Sigmoid colon (tissue), 6 donors: ENCODE measurements at regions not wholly inside any gene's neighbourhood (a gene's known extent, or its start where the extent isn't known, plus 50 kb on each side); places are given as distances from the start of the nearest gene placed in this dataset.

Experiments
- DNase-seq: peaks from one replicate; pipeline ENCODE4 v3.0.0-alpha.2; 2019
- H3K27ac ChIP-seq, 4 donors: fragments of 200-600 bp; sonication (generic); one replicate each; pipeline ENCODE4 v1.5.1; 2016 to 2019; ENCODE audit warnings: mild to moderate bottlenecking in 1 of 4
- H3K27me3 ChIP-seq, 3 donors: fragments of 200-600 bp; sonication (generic); one replicate each; pipeline ENCODE4 v1.5.1; 2019; ENCODE audit warnings: mild to moderate bottlenecking in 1 of 3
- H3K36me3 ChIP-seq, 4 donors: fragments of 200-600 bp; sonication (generic); one replicate each; pipeline ENCODE4 v1.5.1; 2016 to 2019
- H3K4me1 ChIP-seq, 4 donors: fragments of 200-600 bp; sonication (generic); one replicate each; pipeline ENCODE4 v1.5.1; 2017 to 2019
- H3K4me3 ChIP-seq, 4 donors: fragments of 200-600 bp; sonication (generic); one replicate each; pipeline ENCODE4 v1.5.1; 2017 to 2019; ENCODE audit warnings: mild to moderate bottlenecking in 2 of 4, moderate library complexity in 1 of 4
- H3K9me3 ChIP-seq, 4 donors: fragments of 200-600 bp in 3 of 4; sonication (generic) in 3 of 4; one replicate each; pipeline versions ENCODE4 v1.5.1 to v1.6.1; 2013 to 2019
- CTCF ChIP-seq, 4 experiments: fragments of 450-650 bp in 3 of 4; fragments of 200-600 bp in 1 of 4; IDR thresholded peaks; one replicate each; pipeline ENCODE4 v1.5.1; 2016 to 2019; ENCODE audit warnings: antibody characterized with exemption in 4 of 4, mild to moderate bottlenecking in 3 of 4, moderate library complexity in 2 of 4
- EP300 ChIP-seq, 4 donors: sonication (generic); formaldehyde crosslinking; IDR thresholded peaks; one replicate each; pipeline ENCODE4 v1.6.1; 2017; ENCODE audit warnings: antibody characterized with exemption in 4 of 4
- POLR2A ChIP-seq, 2 donors: fragments of 450-650 bp; IDR thresholded peaks; one replicate each; pipeline ENCODE4 v1.6.1; 2016; ENCODE audit warnings: antibody characterized with exemption in 2 of 2, mild to moderate bottlenecking in 2 of 2, moderate library complexity in 2 of 2
- POLR2AphosphoS5 ChIP-seq, 4 donors: sonication (generic); formaldehyde crosslinking; IDR thresholded peaks; one replicate each; pipeline ENCODE4 v1.6.1; 2017; ENCODE audit warnings: antibody characterized with exemption in 4 of 4
- WGBS, 2 donors: extraction: QIAGEN DNeasy Blood & Tissue Kit; methylation state at CpG; one replicate each; pipeline ENCODE4 v1.1.7; 2013; 5-methylcytosine and 5-hydroxymethylcytosine counted together
- intact Hi-C: fragments of 100-400 bp; cut with DNase I; formaldehyde crosslinking; loops from one replicate; pipeline ENCODE4 v1.15.1; 2023
- donor health status: healthy with polysubstance abuse.
- donor health status: healthy.

- peak; percentile 19 for DNase-seq
- Histone ChIP-seq H3K27me3 (no peaks in the 10 kb centered on the region), H3K36me3 (no peaks in the 10 kb centered on the region), H3K27ac (no peak overlapping the region), H3K4me1 (peaks cover 0 to 9% (median 8%) of the 10 kb centered on the region in 4 donors), H3K9me3 (no peaks in the 10 kb centered on the region), H3K4me3 (no peak overlapping the region)
- intact Hi-C loops = no loop called here
- TF ChIP-seq POLR2AphosphoS5 (IDR thresholded peaks at IDR 0.05) = no peak
- TF ChIP-seq EP300 (IDR thresholded peaks at IDR 0.05) = no peak
- no peak for TF ChIP-seq POLR2A (IDR thresholded peaks at IDR 0.05)
- no peak for TF ChIP-seq CTCF (IDR thresholded peaks at IDR 0.05)
- WGBS, 2 donors = 73 to 89% methylated on average over 23 of the region's 23 CpGs
Measured at GRCh38 chr17:77838748-77839697, 119.5 kb upstream of the TNRC6C start.

GRCh38 chr17:77839698-77840512 is 118.6 kb upstream of the TNRC6C start:
- peak; percentile 37 for DNase-seq
- Histone ChIP-seq H3K4me1 (peaks cover 0 to under 1% (median 0%) of the 10 kb centered on the region in 4 donors), H3K4me3 (no peak overlapping the region), H3K9me3 (no peaks in the 10 kb centered on the region), H3K27ac (no peak overlapping the region), H3K36me3 (no peaks in the 10 kb centered on the region), H3K27me3 (no peaks in the 10 kb centered on the region)
- WGBS, 2 donors = 27 to 65% methylated on average over 16 of the region's 16 CpGs
- TF ChIP-seq CTCF (IDR thresholded peaks at IDR 0.05) (no peak), POLR2AphosphoS5 (IDR thresholded peaks at IDR 0.05) (no peak), EP300 (IDR thresholded peaks at IDR 0.05) (no peak), POLR2A (IDR thresholded peaks at IDR 0.05) (no peak)
- intact Hi-C loops = no loop called here

- 69 to 86% methylated on average over 10 of the region's 10 CpGs for WGBS, 2 donors
- intact Hi-C loops = no loop called here
Measured at GRCh38 chr17:77840513-77841165, 117.9 kb upstream of the TNRC6C start.

More at GRCh38 chr17:77840513-77841165, 117.9 kb upstream of the TNRC6C start:
- no peaks in the 10 kb centered on the region for H3K9me3 ChIP-seq
- H3K4me3 ChIP-seq = no peak overlapping the region
- H3K27ac ChIP-seq = no peak overlapping the region
- H3K36me3 ChIP-seq = no peaks in the 10 kb centered on the region
- DNase-seq = peak; percentile 47
- TF ChIP-seq POLR2A (IDR thresholded peaks at IDR 0.05) (no peak), CTCF (IDR thresholded peaks at IDR 0.05) (no peak), POLR2AphosphoS5 (IDR thresholded peaks at IDR 0.05) (no peak), EP300 (IDR thresholded peaks at IDR 0.05) (no peak)
- no peaks in the 10 kb centered on the region for H3K27me3 ChIP-seq
- H3K4me1 ChIP-seq = no peaks in the 10 kb centered on the region
